RPMI8226 (cell line): ENCODE measurements at regions not wholly inside any gene's neighbourhood (a gene's known extent, or its start where the extent isn't known, plus 50 kb on each side); places are given as distances from the start of the nearest gene placed in this dataset.
A peak's percentile ranks its signal among the peaks of the same experiment; 100 is the strongest.
"Not testable (repeated sequence)": the region's sequence is repeated elsewhere in the genome, so short reads cannot be mapped to it uniquely, and the experiment has no call there.

ENCODE experiments used
- DNase-seq: peaks from one replicate; pipeline ENCODE4 v3.0.0-alpha.2; 2015

DNA sequence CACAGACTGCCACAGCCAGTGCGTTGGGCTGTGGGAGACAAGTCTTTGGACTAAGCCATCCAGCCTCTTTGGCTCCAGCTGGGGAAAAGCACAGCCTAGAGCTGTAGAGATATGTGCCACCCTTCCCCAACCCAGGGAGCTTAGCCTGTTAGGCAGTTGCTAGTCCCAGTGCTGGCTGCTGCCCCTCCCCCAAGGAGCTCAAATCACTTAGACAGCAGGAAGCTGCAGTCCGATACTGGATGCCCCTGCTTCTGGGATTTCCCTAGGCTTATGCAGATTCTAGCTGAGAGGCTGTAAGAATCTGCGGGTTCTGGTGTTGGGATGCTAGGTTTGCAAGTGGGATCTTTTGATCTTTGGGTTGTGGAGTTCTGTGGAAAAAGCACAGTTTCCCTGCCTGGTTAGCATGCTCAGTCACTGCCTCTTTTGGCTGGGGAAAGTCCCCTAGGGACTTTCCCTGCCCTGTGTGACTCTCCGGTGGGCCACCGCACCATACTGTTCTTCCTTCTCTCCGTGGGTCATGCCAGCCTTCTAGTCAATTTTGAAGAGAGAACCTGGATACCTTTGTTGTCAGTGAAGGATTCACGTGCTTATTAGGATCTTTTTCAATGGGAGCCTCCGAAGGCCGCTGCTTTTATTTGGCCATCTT lies 792.0 kb downstream of the KCNA4 start:
- no peak for DNase-seq

DNA sequence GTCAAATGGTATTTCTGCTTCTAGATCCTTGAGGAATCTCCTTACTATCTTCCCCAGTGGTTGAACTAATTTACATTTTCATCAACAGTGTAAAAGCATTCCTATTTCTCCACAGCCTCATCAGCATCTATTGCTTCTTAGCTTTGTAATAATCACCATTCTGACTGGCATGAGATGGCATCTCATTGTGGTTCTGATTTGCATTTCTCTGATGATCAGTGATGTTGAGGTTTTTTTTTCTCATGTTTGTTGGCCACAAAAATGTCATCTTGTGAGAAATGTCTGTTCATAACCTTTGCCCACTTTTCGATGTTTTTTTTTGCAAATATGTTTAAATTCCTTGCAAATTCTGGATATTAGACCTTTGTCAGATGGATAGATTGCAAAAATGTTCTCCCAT lies 797.3 kb downstream of the KCNA4 start:
- not testable (repeated sequence) for DNase-seq

DNA sequence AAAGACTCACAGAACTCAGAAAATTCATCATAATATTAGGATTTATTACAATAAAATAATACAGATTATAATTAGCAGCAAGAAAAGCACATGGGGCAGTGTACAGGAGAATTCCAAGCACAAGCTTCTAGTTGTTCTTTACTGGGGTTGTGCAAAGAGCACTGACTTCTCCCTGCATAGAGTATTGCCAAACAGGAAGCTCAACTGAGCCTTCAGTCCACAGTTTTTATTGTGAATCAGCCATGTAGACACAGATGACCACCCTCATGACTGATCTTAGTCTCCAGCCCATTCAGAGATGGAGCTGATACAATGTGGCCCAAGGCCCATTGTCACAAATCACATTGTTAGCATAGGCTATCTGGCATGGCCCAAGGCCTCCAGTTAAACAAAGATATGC lies 798.9 kb downstream of the KCNA4 start:
- no peak for DNase-seq

DNA sequence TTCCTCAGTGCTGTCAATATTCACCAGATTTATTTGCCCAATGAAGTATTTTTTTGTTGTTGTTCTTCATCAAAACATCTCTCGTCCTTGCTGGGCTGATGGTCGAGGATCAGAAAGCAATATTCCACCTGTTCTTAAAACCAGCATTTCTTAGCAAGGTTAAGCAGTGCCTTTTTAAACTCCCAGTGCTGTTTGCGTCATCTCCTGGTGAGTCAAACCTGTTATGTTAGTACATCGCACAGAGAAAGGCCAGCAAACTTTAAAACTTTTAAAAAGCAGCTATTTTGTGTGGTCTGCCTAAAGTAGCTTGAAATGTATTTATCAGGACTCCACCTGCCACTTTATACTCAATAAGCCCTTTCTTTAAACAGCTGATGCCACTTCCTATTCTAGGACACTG lies 802.0 kb downstream of the KCNA4 start:
- no peak for DNase-seq

DNA sequence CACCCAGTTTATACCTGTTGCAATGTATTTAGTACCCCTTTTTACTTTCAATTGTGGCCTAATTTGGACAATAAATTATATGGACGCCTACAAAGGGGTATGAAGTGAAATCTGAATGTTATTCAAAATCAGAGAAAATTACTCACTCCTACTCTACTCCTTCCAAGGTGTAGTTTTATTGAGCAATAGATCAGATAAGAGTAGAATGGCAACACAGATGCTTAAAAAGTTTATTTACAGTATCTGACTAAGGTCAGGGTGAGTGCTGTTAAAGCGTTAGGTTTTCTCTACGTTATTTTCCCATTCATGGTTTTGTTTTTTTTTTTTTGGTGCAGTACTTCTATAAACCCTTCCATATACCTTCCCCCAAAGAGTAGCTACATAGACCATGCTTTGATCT lies 805.6 kb downstream of the KCNA4 start:
- no peak for DNase-seq

DNA sequence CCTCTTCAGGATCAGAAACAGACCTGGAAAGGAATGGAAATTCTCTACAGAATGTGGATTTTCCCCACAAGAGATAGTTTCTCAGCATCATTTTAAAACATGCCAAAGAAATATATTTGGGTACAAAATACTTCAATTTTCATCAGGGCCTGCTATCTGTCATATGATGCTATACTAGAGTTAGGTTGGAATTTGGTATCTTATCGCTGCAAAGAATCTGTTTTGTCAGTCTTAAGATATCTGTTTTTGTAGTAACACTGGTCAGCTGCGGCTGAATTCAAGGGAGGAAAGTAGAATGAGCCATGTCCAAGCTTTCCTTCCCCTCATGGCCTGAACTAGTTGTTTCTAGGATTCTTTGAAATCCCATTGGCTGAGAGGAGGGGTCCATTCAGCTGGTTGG lies 806.4 kb downstream of the KCNA4 start:
- no peak for DNase-seq

DNA sequence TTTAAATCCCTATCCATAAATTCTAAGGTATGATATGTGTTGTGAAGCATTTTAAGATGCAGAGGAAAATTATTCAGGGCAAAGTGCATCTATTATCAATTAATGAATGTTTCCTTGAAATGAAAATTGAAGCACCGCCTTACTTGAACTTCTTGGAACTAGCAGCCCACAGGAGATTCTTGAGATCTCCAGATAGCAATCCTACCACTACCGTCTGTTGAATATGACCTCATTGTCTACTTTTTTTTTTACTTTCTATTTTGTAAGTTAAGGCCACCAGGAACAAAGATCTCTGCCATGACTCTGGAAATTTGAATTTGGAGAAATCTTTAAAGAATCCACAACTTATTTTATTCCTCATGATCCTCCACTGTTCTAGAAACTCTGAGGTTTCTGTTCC lies 808.7 kb downstream of the KCNA4 start:
- no peak for DNase-seq

DNA sequence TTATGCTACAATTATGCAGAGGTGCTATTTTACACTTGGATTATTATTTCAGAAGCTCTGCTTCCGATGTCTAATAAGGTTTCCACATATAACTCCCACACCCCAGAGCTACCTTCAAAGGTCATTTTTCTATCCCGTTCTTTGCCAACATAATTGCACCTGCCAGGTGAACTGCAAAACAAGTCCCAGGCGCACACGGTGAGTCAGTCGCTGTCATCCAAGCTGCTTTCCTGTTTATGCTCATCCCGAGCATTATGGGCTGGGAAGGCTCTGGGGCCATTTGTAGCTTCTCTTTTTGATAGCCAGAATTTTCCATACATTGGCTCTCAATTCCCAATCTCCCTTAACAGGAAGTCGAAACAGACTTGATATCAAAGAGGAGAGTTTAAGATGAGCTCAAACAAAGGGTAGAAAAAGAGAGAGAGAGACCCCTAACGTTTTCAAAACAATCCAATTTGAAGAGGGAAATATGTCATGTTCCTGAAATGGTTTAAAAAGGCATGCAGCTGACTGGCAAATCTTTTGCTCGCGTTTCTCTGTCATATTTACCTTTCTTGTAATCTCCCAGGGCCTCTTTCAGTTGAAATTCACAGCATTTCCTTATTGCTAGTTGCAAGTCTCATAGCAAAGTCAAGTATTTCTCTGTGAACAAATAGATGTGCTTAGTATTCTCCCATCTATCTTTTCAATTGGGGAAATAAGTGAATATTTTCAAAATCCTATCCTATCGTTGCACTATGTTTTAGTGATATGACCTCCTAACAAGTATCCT lies 815.9 kb downstream of the KCNA4 start:
- no peak for DNase-seq

DNA sequence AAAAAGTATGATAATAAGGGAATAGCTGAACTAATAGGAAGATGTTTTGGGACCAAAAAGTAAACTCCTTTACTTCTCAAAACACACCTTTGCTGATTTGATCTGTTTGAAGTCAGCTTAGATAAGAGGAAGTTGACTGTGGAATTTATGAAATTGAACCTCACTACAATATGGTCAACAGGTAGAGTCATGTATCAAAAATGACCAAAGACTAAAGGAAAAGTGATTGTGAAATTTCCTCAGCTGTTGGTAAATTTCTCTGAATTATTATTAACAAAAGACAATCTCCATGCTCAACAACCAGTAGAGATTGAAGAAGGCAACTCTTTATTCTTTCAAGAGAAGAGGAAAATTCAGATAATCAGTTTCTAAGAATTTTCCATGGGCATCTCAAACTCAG lies 826.5 kb downstream of the KCNA4 start:
- no peak for DNase-seq

DNA sequence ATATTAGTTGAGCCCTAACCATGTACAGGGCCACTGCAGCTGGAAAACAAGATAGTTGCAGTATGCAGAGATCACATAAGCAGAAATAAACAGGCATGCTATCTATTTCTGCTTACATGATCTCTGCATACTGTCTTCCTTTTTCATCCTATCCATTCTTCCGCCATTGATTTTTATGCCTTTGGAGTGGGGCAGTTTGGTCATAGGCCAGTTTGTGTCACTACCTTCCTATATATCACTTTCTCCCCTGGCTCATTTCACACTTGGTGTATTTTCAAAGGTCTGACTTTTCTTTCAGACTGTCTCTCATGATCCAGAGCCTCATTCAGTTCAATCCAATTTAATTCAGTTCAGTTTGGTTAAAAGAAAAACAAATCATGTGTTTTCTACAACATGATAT lies 829.6 kb downstream of the KCNA4 start:
- no peak for DNase-seq

DNA sequence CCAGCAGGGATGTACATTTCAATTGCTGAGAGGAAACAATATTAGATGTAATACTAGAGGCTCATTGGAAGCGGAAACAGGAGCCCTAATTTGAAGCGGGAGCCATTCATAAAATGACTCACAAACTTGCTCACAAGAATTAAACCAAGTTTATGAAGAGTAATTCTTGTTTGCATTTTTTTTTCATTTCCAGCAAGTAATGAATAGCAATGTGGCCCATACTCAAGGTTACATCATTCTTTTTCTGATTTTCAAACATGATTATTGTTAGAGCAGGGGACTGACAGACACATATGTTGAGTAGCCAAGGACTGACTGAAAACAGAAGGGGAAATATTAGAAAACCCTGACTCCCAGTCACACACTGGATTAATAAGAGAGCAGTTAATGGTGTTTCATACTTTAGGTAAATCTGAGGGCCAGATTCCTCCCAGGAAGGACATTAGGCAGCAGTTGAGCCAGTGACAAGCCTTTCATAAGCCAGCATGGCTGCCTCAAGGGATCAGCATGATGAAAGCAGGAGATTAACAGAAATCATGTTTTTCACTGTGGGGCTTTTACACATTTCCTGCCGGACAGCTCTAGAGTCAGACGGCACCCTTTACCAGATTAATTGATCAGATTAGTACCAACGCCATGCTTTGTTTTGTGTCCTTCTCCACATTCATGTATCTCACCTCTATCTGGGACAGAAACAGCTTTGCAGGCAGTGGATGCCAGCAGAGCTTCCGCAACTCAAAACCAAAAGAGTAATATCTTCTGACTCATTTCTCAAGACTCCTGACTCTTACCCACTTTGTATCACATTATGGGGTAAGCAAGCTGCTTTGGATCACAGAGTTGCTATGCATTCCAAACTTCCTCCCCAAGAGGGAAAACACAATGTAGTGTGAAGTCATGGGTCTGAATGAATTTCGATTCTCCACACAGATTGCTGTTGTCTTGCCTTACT lies 831.6 kb downstream of the KCNA4 start:
- DNase-seq: no peak

DNA sequence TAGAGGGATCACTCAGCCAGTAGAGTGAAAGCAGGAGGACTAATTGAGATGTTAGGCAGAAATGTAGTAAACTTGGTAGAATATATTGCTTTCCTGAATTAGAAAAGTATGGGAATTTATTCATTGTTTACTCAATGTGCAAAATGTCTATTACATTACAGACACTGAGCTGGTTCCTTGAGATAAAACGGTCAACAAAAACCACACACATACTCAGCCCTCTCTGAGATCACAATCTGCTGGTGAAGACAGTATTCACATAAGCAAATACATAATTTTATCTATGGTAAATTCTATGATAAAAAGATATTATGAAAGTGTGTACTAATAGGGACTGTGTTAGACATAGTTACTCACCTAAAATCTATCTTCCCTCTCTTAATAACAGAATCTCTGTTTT lies 833.5 kb downstream of the KCNA4 start:
- DNase-seq: no peak

DNA sequence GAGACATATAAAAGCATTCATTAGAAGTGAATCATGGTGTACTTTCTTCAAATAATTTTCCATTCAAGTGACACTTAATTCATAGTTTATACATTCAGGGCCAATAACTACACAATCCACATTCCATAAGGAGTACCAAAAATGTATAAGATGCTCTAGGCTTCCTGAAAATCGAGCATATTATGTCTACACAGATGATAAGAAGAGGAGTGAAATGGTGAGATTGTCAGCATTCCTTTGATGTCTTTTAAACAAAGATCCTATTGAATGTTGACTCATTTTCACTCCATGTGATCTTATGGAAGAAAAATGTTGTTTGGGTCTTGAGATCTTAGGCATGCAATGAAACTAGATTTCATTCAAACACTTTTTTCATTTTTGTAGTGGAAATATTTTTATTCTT lies 843.2 kb downstream of the KCNA4 start:
- no peak for DNase-seq

DNA sequence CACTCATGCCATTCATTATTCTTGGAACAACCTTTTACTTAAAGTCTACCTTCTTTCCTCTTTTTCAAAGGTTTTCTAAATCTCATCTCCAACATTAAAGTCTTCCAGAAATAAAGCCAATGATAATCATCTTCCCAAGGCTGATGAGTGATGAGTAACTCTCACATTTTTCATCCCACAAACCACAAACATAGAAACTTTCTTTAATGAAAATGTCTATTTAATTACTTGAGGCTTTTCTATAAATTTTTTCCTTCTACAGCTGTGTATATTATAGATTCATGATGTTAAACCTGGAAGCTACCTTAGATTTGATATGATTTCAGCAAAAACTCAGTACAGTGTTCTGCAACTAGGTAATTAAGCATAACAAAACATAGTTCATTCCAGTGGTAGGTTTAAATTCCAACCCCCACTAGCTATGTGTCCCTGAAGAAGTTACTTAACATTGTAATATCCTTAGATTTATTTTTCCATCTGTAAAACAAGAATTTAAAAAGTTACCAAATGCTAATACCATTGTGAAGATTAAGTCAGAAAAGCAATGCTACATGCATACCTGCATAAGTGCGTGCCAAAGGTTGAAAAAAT lies 845.4 kb downstream of the KCNA4 start:
- no peak for DNase-seq

DNA sequence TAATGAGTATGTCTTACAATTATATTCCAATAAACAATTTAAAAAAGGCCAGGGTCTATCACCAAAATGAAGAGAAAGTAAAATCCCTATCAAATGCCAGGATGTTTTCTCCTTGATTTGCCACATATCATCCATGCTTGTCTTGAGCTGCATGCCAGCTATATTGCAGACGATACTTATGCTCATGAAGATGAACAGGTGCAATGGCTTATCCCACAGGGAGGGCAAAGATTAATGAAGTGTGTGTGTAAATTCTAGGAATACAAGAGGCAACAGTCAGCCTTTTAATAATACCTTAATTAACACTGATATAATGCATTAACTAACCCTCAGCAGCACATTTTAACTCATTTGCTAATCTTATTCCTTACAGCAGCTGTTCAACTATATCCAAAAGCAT lies 850.5 kb downstream of the KCNA4 start:
- DNase-seq: no peak

DNA sequence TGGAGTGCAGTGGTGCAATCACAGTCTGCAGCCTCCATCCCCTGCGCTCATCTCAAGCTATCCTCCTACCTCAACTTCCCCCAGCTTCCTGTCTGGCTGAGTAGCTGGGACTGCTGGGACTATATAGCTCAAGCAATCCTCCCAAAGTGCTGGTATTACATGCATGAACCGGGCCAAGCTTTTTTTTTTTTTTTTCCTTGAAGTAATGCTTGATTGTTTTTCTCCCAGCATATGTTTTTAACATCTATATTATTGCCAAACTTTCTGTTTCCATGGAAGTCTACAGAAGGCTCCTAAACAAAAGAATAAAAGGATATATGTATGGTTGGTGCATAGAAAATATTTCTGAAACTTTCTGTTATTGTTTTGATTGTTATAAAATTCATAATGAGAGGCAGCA lies 853.6 kb downstream of the KCNA4 start:
- no peak for DNase-seq

DNA sequence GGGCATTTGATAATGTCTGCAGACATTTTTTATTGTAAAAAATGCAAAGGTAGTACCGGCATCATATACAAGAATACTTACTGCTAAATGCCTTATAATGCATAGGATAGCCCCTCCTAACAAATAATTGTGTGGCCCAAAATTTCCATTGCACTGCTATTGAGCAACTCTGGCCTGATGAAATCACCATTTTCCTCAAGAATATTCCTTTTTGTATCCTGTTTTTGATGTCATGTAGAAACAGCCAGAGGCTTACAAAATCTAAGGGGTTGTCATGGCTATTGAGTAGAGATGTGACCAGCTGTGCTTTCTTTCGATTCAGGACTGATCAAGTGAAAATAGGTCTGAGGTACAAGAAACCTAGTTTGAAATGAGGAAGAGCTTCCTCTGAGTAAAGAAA lies 854.3 kb downstream of the KCNA4 start:
- no peak for DNase-seq

DNA sequence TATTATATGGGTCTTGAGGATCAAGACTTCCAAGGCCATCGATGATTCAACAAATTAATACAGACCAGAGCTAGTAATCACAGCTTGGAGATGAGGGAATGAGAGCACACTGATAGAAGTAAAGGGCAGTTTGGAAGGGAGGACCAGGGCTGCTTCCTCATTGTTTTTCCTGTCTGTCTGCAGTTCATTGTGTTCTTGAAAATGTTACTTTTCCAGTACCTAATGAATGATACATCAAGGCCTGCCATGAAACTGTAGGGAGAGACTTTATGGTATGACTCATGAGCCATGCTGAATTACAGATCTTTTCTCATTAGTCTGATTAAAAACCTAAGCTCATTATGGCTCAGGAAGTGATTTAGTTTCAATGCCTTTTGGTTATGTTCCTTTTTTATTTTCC lies 855.6 kb downstream of the KCNA4 start:
- DNase-seq: no peak

DNA sequence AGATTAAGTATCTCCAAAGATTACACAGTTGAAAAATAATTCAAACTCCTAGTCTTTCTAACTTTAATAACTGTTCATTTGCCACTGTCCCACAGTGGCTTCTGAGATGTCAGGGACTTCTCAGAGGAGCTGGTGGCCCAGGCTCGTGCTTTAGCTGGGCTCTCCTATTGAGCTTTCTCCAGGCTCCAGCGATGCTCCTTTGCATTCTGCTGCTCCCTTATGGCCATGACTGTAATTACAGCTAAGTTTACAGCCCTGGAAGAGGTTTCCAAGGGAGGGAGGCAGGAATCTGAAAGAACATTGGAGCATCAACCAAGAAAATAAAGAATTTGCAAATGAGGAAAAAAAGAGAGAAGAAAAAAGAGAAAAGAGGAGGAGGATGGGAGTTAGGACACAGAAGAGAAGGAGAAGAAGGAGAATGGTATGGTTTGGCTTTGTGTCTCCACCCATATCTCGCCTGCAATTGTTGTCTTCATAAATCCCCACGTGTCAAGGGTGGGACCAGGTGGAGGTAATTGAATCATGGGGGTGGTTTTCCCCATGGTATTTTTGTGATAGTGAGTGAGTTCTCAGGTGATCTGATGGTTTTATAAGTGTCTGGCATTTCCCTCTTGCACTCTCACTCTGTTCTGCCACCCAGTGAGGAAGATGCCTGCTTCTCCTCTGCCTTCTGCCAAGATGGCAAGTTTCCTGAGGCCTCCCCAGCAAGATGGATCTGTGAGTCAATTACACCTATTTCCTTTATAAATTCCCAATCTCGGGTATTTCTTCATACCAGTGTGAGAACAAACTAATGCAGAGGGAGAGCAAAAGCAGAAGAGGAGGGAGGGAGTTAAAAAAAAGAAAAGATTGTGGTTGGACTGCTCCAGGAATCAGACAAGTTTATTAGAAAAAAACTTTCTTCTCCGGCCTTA lies 857.0 kb downstream of the KCNA4 start:
- DNase-seq: peak; percentile 24

DNA sequence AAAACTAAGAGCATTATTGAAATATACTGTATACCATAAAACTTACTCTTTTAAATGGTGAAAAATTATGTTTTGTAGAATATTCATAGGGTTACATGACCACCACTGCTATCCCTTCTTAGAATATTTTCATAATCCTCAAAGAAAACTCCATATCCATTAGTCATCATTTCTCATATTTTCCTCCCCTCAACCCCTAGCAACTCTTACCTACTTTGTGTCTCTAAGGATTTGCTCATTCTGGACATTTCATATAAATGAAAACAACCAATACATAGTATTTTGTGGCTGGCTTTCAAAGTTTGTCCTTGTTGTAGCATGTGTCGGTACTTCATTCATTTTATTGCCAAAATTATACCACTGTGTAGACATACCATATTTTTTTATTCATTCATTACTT lies 863.8 kb downstream of the KCNA4 start:
- DNase-seq: no peak

DNA sequence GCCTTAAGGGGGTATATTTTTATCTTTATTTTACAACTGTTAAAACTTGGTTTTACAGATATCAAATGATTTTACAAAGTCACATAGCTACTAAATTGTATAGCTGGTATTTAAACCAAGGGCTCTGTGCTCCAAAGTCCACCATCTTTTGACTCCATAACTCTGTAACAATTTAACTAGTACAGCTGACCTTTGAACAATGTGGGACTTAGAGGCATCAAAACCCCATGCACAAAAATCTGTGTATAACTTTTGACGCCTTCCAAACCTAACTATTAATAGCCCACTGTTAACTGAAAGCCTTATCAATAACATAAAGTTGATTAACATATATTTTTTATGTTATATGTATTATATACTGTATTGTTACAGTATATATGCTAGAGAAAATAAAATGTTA lies 874.3 kb downstream of the KCNA4 start:
- DNase-seq: not testable (repeated sequence)

DNA sequence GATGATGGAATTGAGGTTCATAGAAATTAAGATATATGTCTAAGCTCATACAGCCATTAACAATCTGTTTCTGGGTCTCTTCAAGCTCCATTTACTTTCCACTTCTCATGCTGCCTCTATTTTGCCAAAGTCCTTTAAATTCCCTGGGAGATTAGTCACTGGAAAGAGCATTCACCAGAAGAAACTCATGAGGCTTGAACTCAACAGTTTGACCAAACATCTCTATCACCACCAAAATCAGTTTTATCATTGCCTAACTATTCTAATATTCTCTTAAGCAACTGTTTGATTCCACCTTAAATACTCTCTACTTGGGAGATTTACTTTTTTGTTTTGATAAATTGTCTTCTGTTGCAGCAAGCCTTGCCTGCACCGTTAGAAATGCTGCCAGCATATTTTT lies 881.3 kb downstream of the KCNA4 start:
- no peak for DNase-seq
